Stimulated activated CD4-positive, alpha-beta T cell treated with anti-CD3 and anti-CD28 coated beads, Interleukin-2, amount 100 ng/mL, for 24 hours (primary cell): ENCODE measurements at regions not wholly inside any gene's neighbourhood (a gene's known extent, or its start where the extent isn't known, plus 50 kb on each side); places are given as distances from the start of the nearest gene placed in this dataset.
A peak's percentile ranks its signal among the peaks of the same experiment; 100 is the strongest.

ENCODE experiments used
- DNase-seq, 2 donors: peaks; one replicate each; pipeline ENCODE4 v3.0.0-alpha.2; 2020

GRCh38 chr2:30341500-30342267 lies 105.4 kb upstream of the LCLAT1 start:
- no peak for DNase-seq

DNA sequence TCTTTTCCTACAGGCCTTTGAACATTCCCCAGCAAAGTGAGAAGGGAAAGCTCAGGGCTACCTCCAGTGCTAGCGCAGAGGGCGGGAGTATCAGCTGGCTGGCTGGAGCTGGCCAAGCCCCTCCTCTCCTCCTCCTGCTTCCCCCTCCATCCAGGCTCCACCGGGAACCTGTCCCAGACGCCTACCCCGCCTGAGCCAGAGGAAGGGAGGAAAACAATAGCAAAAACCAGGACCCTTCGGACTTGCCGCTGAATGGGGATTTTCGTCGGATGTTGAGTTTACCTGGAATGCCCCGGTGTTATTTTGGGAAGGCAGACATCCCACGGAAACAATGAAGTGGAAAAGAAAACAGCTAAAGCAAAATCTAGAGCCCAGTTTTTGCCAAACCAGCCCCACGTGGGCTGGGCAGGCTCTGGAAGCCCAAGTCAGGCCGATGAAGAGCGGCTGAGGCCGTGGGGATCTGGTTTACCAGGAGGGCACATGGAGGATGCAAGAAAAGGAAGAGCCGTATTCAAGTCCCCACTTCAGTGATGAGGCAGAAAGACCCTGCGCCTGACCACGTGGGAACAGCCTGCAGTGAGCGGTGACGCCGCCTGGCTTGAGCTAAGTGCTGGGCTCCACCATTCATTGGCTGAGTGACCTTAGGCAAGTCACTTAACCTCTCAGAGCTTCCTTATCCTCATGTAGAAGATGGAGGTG lies 100.4 kb upstream of the LCLAT1 start:
- no peak for DNase-seq

DNA sequence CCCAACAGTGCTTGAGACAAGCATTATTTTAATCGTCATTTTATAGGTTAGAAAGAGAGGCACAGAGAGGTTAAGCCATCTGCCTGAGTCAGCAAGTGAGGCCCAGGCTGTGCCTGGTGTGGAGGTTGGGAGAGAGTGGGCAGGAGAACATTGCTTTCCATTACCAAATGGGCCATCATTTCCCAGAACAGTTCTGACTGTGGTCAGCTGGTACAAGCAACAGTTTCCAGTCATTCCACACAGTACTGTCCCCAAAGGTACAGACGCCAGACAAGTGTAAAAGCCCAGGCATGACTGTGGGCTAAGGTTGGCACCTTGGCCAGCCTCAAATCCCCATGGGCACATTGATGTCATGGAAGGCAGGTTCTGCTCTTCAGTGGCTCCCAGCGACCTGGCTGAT lies 98.2 kb upstream of the LCLAT1 start:
- DNase-seq = no peak

- no peak for DNase-seq
Observed at GRCh38 chr2:30349691-30350090, 97.4 kb upstream of the LCLAT1 start.

DNA sequence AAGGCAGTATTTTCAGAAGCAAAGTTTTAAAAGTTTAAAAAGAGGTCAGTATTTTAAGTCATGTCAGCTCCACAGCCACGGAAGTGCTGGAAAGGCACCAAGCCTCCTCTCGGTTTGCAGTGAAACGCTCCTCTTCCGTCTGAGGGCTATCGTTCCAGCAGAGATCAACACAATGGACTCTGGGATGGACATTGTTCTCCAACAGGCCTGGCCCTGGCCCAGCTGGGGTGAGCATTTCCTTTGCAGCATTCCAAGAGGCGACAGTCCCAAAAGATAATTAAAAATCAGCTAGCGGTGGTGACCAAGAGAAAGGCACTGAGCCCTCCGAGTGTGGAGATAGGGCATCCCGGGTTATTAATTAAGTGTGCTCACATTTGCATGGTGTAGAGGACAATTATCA lies 95.9 kb upstream of the LCLAT1 start:
- no peak for DNase-seq

DNA sequence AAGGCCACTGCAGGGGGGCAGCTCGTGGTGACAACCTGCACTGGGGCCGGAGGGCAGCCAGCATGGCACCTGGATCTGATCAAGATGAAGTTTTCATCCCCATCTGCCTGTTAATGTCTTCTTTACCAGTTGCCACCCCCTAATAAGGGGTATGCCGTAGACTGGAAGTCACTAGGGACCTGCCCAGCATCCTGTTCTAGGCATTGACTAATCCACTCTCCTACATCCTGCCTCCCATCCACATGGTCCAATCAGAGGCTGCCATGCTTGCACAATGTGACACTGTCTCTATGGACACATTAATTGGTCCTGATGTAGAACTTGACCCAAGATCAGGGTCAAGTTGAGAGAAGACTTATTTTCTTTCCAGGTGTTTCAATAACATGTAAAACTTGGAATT lies 95.1 kb upstream of the LCLAT1 start:
- DNase-seq = no peak

DNA sequence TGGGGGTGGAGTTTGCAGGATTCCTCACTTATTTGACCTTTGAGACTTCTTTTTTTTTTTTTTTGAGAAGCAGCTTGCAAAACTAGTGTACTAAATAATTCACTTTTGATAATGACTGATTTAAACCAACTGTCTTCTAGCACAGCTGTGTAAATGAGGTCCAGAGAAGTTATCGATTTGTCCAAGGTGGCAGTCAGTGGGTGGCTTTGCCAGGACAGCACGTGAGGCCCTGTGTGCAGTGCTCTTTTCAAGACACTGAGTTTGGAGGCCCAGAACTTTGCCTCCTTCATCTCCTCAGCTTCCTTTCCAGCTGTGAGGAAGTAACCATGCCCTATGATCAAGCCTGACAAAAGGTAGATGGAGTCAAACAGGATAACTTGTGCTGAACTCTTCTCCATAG lies 92.9 kb upstream of the LCLAT1 start:
- DNase-seq = no peak

GRCh38 chr2:30354621-30355020 lies 92.4 kb upstream of the LCLAT1 start:
- no peak for DNase-seq

DNA sequence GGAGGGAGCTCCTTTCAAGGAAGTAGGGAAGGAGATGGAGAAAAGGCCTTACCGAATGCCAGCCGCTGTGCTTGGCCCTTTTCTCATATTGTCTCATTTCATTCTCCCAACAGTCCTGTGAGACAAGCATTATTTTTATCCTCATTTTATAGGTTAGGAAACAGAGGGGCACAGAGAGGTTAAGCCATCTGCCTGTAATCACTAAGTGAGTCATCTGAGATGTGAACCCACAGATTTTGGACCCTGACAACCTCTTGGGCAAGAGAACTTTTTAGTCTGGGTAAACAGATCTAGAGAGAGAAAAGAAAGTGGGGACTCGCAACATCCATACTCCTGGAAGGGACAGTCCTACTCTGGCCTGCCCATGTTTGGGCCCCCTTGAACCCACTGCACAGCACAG lies 91.7 kb upstream of the LCLAT1 start:
- no peak for DNase-seq

GRCh38 chr2:30356071-30356470 lies 91.0 kb upstream of the LCLAT1 start:
- no peak for DNase-seq

- no peak for DNase-seq
Observed at GRCh38 chr2:30356776-30357175, 90.3 kb upstream of the LCLAT1 start.

DNA sequence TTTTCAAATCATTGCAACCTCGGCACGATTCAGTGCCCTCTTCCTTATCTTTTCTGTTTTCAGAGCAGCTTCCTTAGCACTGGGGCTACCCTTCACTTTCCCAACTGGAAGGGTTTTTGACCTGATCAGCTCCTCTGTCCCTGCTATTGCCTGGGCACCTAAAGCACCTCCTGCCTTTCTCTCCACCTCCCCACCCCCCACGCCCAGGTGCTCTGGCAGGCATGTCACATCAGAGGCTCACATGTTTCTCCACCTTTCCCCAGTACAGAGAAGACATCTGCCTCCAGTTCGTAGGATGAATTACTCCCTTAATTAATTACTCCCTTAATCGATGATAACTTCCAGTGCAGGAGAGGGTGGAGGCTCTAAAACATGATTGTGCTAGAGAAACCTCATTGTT lies 88.7 kb upstream of the LCLAT1 start:
- DNase-seq = no peak

DNA sequence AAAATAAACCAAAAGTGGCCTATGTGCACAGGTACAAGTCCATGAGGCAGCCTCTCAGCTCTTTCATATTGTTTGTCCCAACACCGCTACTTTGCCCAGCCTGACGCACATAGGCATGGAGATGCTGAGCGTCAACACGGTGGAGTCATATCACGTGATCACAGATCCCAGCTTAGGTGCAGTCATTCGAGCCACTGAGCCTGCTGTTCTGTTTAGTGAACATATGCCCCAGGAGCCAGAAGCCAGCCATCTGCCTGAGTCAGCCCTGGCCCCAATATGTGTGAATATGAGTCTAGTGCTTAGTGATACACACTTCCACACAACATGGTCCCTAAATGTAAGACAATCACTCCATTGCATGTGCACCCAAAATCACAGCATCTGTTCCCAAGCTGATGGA lies 88.2 kb upstream of the LCLAT1 start:
- DNase-seq = no peak

GRCh38 chr2:30359644-30360167 lies 87.3 kb upstream of the LCLAT1 start:
- DNase-seq = no peak

DNA sequence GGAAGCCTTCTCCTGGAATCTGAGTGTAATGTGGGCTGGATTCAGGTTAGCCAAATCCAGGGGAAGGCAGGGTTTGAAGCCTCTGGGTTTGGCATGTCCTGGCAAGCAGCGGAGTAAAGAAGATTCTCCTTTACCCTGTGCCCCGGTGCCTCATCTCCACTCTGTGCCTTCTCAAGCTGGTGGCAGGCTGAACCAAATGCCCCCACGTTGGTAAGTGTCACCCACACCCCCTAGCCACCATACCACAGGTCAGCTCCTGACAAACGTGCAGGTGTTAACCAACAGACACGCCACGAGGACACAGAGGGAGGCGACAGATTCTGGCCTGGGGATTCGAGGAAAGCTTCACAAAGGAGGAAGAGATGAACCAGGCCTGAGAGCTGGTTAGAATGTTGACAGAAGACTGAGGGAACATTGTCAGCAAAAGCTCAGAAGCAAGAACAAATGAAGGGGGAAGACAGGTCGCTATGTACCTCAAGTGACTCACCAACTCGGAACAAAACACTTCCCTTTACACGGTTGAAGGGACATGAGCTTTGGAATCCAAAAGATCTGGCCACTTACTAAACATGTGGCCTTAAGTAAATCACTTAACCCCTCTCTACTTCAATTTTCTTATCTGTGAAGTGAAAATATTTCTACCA lies 85.2 kb upstream of the LCLAT1 start:
- DNase-seq = no peak

- no peak for DNase-seq
Observed at GRCh38 chr2:30362468-30363081, 84.5 kb upstream of the LCLAT1 start.

GRCh38 chr2:30363406-30363805 lies 83.6 kb upstream of the LCLAT1 start:
- no peak for DNase-seq

GRCh38 chr2:30365201-30365600 lies 81.8 kb upstream of the LCLAT1 start:
- no peak for DNase-seq

GRCh38 chr2:30366199-30366691 lies 80.8 kb upstream of the LCLAT1 start:
- DNase-seq = peak; percentile 44 to 50

GRCh38 chr2:30367232-30368070 lies 79.6 kb upstream of the LCLAT1 start:
- DNase-seq = no peak

DNA sequence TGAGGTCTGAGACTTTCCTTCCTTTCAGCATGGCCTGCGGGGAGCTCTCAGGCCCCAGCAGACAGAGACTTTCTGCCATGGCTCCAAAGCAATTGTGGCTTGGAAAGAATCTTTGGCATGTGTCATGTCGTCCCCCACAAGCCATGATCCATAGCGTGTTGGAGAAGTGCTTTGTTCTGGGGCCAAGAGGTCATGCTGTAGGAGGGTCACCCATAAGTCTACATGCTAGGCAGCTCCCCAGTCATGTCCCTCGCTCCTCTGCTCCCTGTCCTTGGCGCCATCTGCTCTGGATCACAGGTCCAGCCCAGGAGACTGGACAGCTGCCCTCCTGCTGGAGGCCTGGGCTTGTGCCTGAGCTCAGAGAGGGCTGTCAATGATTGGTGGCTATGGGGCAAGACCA lies 78.8 kb upstream of the LCLAT1 start:
- DNase-seq = no peak

DNA sequence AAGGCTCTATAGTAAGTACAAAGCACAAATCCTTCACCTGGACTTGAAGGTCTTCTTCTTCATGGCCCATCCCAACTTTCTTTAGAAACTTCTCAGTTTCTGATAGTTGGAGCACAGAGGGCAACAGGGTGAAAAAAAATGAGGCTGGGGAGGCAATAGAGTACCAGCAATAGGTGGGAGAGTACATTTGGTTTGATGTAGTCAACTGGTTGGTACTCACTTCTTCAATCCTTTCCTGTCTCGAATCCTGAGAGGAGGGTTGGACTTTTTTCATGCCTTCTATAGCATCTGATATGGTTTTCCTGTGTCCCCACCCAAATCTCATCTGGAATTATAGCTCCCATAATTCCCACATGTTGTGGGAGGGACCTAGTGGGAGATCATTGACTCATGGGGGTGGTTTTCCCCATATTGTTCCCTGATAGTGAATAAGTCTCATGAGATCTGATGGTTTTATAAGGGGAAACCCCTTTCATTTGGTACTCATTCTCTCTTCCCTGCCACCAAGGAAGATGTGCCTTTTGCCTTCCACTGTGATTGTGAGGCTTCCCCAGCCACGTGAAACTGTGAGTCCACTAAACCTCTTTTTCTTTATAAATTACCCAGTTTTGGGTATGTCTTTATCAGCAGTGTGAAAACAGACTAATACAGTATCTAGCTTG lies 75.9 kb upstream of the LCLAT1 start:
- no peak for DNase-seq
